ENCODE measurements at regions not wholly inside any gene's neighbourhood (a gene's known extent, or its start where the extent isn't known, plus 50 kb on each side); places are given as distances from the start of the nearest gene placed in this dataset.
"Not testable (repeated sequence)": the region's sequence is repeated elsewhere in the genome, so short reads cannot be mapped to it uniquely, and the experiment has no call there.

- Histone ChIP-seq H3K9ac (ENCODE audit: low read length) (no peak overlapping the region), H3K27ac (ENCODE audit: low read depth, low read length) (no peak overlapping the region), H3K27me3 (ENCODE audit: control insufficient read depth, insufficient read depth, low read length) (no peaks in the 10 kb centered on the region), H3K4me1 (ENCODE audit: control insufficient read depth, insufficient read depth, low read length) (no peaks in the 10 kb centered on the region), H3K4me3 (ENCODE audit: low read length) (no peak overlapping the region), H3K36me3 (ENCODE audit: control insufficient read depth, insufficient read depth, low read length) (no peaks in the 10 kb centered on the region)
Observed at GRCh38 chr18:35835366-35835765, 137.1 kb upstream of the RMP24 start.

GRCh38 chr18:35835833-35836232 lies 136.6 kb upstream of the RMP24 start:
- H3K4me1 ChIP-seq (ENCODE audit: control insufficient read depth, insufficient read depth, low read length): no peaks in the 10 kb centered on the region
- no peaks in the 10 kb centered on the region for H3K36me3 ChIP-seq (ENCODE audit: control insufficient read depth, insufficient read depth, low read length)
- H3K27me3 ChIP-seq (ENCODE audit: control insufficient read depth, insufficient read depth, low read length): no peaks in the 10 kb centered on the region
- H3K9ac ChIP-seq (ENCODE audit: low read length): no peak overlapping the region
- H3K27ac ChIP-seq (ENCODE audit: low read depth, low read length): no peak overlapping the region
- H3K4me3 ChIP-seq (ENCODE audit: low read length): no peak overlapping the region

- Histone ChIP-seq H3K36me3 (ENCODE audit: control insufficient read depth, insufficient read depth, low read length) (no peaks in the 10 kb centered on the region), H3K27ac (ENCODE audit: low read depth, low read length) (no peak overlapping the region), H3K4me3 (ENCODE audit: low read length) (no peak overlapping the region), H3K9ac (ENCODE audit: low read length) (no peak overlapping the region), H3K27me3 (ENCODE audit: control insufficient read depth, insufficient read depth, low read length) (no peaks in the 10 kb centered on the region), H3K4me1 (ENCODE audit: control insufficient read depth, insufficient read depth, low read length) (no peaks in the 10 kb centered on the region)
Observed at GRCh38 chr18:35836932-35837331, 135.5 kb upstream of the RMP24 start.

- Histone ChIP-seq H3K9ac (ENCODE audit: low read length) (no peak overlapping the region), H3K27ac (ENCODE audit: low read depth, low read length) (no peak overlapping the region)
Observed at GRCh38 chr18:35837922-35838496, 134.5 kb upstream of the RMP24 start.

GRCh38 chr18:35841283-35841682 lies 131.2 kb upstream of the RMP24 start:
- Histone ChIP-seq H3K27ac (ENCODE audit: low read depth, low read length) (no peak overlapping the region), H3K36me3 (ENCODE audit: control insufficient read depth, insufficient read depth, low read length) (no peaks in the 10 kb centered on the region)

More at GRCh38 chr18:35837922-35838496, 134.5 kb upstream of the RMP24 start:
- no peaks in the 10 kb centered on the region for H3K36me3 ChIP-seq (ENCODE audit: control insufficient read depth, insufficient read depth, low read length)
- H3K4me1 ChIP-seq (ENCODE audit: control insufficient read depth, insufficient read depth, low read length): no peaks in the 10 kb centered on the region
- no peaks in the 10 kb centered on the region for H3K27me3 ChIP-seq (ENCODE audit: control insufficient read depth, insufficient read depth, low read length)
- H3K4me3 ChIP-seq (ENCODE audit: low read length): no peak overlapping the region

GRCh38 chr18:35842536-35842935 lies 129.9 kb upstream of the RMP24 start:
- no peaks in the 10 kb centered on the region for H3K27me3 ChIP-seq (ENCODE audit: control insufficient read depth, insufficient read depth, low read length)
- H3K9ac ChIP-seq (ENCODE audit: low read length): no peak overlapping the region
- H3K4me3 ChIP-seq (ENCODE audit: low read length): no peak overlapping the region
- no peak overlapping the region for H3K27ac ChIP-seq (ENCODE audit: low read depth, low read length)
- no peaks in the 10 kb centered on the region for H3K4me1 ChIP-seq (ENCODE audit: control insufficient read depth, insufficient read depth, low read length)
- H3K36me3 ChIP-seq (ENCODE audit: control insufficient read depth, insufficient read depth, low read length): no peaks in the 10 kb centered on the region

More at GRCh38 chr18:35841283-35841682, 131.2 kb upstream of the RMP24 start:
- Histone ChIP-seq H3K9ac (ENCODE audit: low read length) (no peak overlapping the region), H3K27me3 (ENCODE audit: control insufficient read depth, insufficient read depth, low read length) (no peaks in the 10 kb centered on the region), H3K4me3 (ENCODE audit: low read length) (no peak overlapping the region), H3K4me1 (ENCODE audit: control insufficient read depth, insufficient read depth, low read length) (no peaks in the 10 kb centered on the region)

GRCh38 chr18:35848321-35848720 lies 124.2 kb upstream of the RMP24 start:
- not testable (repeated sequence) for H3K27ac ChIP-seq (ENCODE audit: low read depth, low read length); H3K27me3 ChIP-seq (ENCODE audit: control insufficient read depth, insufficient read depth, low read length); H3K36me3 ChIP-seq (ENCODE audit: control insufficient read depth, insufficient read depth, low read length); H3K4me1 ChIP-seq (ENCODE audit: control insufficient read depth, insufficient read depth, low read length); H3K9ac ChIP-seq (ENCODE audit: low read length); H3K4me3 ChIP-seq (ENCODE audit: low read length)

- not testable (repeated sequence) for H3K36me3 ChIP-seq (ENCODE audit: control insufficient read depth, insufficient read depth, low read length); H3K4me3 ChIP-seq (ENCODE audit: low read length); H3K9ac ChIP-seq (ENCODE audit: low read length); H3K27me3 ChIP-seq (ENCODE audit: control insufficient read depth, insufficient read depth, low read length); H3K4me1 ChIP-seq (ENCODE audit: control insufficient read depth, insufficient read depth, low read length); H3K27ac ChIP-seq (ENCODE audit: low read depth, low read length)
Observed at GRCh38 chr18:35849241-35849640, 123.2 kb upstream of the RMP24 start.

- no peaks in the 10 kb centered on the region for H3K36me3 ChIP-seq (ENCODE audit: control insufficient read depth, insufficient read depth, low read length)
- H3K27ac ChIP-seq (ENCODE audit: low read depth, low read length): no peak overlapping the region
- no peak overlapping the region for H3K4me3 ChIP-seq (ENCODE audit: low read length)
- no peaks in the 10 kb centered on the region for H3K4me1 ChIP-seq (ENCODE audit: control insufficient read depth, insufficient read depth, low read length)
- H3K27me3 ChIP-seq (ENCODE audit: control insufficient read depth, insufficient read depth, low read length): no peaks in the 10 kb centered on the region
- H3K9ac ChIP-seq (ENCODE audit: low read length): no peak overlapping the region
Observed at GRCh38 chr18:35851286-35851970, 121.1 kb upstream of the RMP24 start.

GRCh38 chr18:35852786-35853185 lies 119.7 kb upstream of the RMP24 start:
- H3K27ac ChIP-seq (ENCODE audit: low read depth, low read length): no peak overlapping the region
- H3K4me1 ChIP-seq (ENCODE audit: control insufficient read depth, insufficient read depth, low read length): no peaks in the 10 kb centered on the region
- H3K9ac ChIP-seq (ENCODE audit: low read length): no peak overlapping the region
- no peaks in the 10 kb centered on the region for H3K36me3 ChIP-seq (ENCODE audit: control insufficient read depth, insufficient read depth, low read length)
- no peaks in the 10 kb centered on the region for H3K27me3 ChIP-seq (ENCODE audit: control insufficient read depth, insufficient read depth, low read length)
- H3K4me3 ChIP-seq (ENCODE audit: low read length): no peak overlapping the region

- Histone ChIP-seq H3K27me3 (ENCODE audit: control insufficient read depth, insufficient read depth, low read length) (no peaks in the 10 kb centered on the region), H3K36me3 (ENCODE audit: control insufficient read depth, insufficient read depth, low read length) (no peaks in the 10 kb centered on the region), H3K27ac (ENCODE audit: low read depth, low read length) (peak overlapping the region; percentile 15), H3K4me3 (ENCODE audit: low read length) (no peak overlapping the region), H3K9ac (ENCODE audit: low read length) (no peak overlapping the region), H3K4me1 (ENCODE audit: control insufficient read depth, insufficient read depth, low read length) (no peaks in the 10 kb centered on the region)
Observed at GRCh38 chr18:35854095-35854494, 118.4 kb upstream of the RMP24 start.

- Histone ChIP-seq H3K4me1 (ENCODE audit: control insufficient read depth, insufficient read depth, low read length) (no peaks in the 10 kb centered on the region), H3K4me3 (ENCODE audit: low read length) (no peak overlapping the region), H3K27ac (ENCODE audit: low read depth, low read length) (no peak overlapping the region), H3K36me3 (ENCODE audit: control insufficient read depth, insufficient read depth, low read length) (no peaks in the 10 kb centered on the region), H3K9ac (ENCODE audit: low read length) (no peak overlapping the region), H3K27me3 (ENCODE audit: control insufficient read depth, insufficient read depth, low read length) (no peaks in the 10 kb centered on the region)
Observed at GRCh38 chr18:35856178-35856577, 116.3 kb upstream of the RMP24 start.

- not testable (repeated sequence) for H3K27me3 ChIP-seq (ENCODE audit: control insufficient read depth, insufficient read depth, low read length); H3K27ac ChIP-seq (ENCODE audit: low read depth, low read length); H3K9ac ChIP-seq (ENCODE audit: low read length); H3K4me3 ChIP-seq (ENCODE audit: low read length); H3K4me1 ChIP-seq (ENCODE audit: control insufficient read depth, insufficient read depth, low read length); H3K36me3 ChIP-seq (ENCODE audit: control insufficient read depth, insufficient read depth, low read length)
Observed at GRCh38 chr18:35856721-35857120, 115.8 kb upstream of the RMP24 start.
